ENCODE measurements at regions not wholly inside any gene's neighbourhood (a gene's known extent, or its start where the extent isn't known, plus 50 kb on each side); places are given as distances from the start of the nearest gene placed in this dataset.

- DNase-seq: no peak
Measured at GRCh38 chr12:75833268-75833667, 198.3 kb downstream of the PHLDA1 start.

- peak; percentile 56 for DNase-seq
Measured at GRCh38 chr12:75831402-75831801, 200.2 kb downstream of the PHLDA1 start.

- no peak for DNase-seq
Measured at GRCh38 chr12:75827061-75827460, 204.5 kb downstream of the PHLDA1 start.

DNA sequence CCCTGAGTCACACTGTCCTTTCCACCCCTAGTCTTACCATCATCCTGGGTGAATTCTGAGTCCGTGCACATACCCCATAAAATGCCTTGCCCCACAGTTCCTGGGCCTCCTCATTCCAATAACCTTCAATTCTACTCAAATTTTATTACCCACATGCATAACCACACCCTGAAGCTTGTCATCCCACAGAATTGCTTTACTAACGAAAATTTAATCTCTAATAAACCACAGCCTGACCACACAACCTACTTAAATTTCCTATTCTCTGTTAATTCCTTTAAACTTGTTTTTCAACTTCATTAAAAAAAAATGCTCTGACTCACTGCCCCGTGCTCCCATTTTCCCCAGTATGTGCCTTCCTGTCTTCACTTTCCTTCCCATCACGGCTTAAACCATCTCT, 205.9 kb downstream of the PHLDA1 start:
- peak; percentile 94 for DNase-seq

GRCh38 chr12:75823475-75823874, 208.1 kb downstream of the PHLDA1 start:
- peak; percentile 69 for DNase-seq

GRCh38 chr12:75822416-75822815, 209.2 kb downstream of the PHLDA1 start:
- DNase-seq: peak; percentile 30

DNA sequence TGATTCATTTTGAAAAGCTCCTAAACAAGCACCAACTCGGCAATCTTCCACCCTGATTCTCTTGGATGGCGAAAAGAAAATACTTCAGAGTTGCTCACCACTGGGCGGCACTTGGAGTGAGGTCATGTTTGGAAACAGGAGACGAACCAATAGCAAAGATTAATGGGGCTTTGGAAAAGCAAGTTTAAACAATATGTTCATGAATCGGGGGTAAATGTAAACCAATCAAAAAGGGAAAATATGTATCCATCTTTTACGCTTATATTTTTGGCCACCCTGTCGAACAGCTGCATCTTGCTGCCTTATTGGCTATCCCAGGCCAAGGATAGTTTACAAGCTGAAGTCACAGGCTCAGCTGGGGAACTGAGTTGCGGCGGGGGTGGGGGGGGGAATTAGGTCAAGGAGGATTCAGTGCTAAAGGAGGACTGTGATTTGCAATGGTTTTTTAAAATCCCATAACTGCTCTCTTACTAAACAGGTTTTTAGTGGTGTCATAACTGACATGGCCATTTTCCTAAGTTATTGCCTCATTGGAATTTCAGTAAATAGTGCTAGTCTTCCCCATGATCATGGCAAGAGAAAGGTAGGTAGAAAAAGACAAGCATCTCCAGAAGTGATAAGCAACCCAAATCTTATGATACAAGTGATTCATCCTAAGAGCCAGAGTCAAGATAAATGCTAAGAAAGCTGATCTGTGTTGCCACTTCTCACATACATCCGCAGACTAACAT, 210.6 kb downstream of the PHLDA1 start:
- peak; percentile 77 for DNase-seq

GRCh38 chr12:75820071-75820470, 211.5 kb downstream of the PHLDA1 start:
- no peak for DNase-seq

DNA sequence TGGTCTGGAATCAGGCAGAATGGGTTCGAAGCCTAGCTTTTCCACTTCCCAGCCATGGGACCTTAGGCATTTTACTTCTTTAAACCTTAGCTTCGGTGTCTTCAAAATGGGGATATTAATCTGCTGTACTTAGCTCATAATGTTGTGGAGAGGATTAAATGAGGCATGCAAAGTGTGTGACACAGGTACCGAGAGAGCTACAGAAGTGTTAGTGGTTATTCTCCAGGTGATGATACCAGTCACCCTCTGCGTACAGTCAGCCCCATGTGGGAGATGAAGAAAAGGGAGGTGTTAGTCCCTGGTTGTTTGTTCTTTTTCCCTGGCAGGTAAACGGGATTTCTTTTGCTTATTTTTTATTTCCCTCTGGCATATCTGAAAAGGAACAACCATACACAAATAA, 212.1 kb downstream of the PHLDA1 start:
- DNase-seq: no peak

GRCh38 chr12:75818863-75819262, 212.7 kb downstream of the PHLDA1 start:
- DNase-seq: peak; percentile 48

GRCh38 chr12:75816897-75817296, 214.7 kb downstream of the PHLDA1 start:
- DNase-seq: peak; percentile 80

DNA sequence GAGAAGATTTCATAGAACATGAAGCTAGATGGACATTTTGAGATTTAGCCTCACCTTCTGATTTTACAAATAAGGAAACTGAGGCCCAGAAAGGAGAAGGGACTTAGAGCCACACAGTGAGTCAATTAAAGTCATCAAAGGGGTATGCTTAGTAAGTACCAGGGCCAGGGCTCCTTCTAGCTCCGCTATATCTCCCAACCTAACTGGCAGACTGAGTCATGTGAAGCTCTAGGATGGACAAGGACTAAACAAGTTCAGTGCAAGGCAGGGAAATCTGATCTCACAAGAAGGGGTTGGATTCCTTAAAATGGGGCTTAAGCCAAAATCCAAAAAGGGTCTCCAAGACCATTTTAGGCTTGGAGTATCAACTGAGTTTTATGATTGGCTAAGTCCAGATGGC, 215.8 kb downstream of the PHLDA1 start:
- peak; percentile 26 for DNase-seq

DNA sequence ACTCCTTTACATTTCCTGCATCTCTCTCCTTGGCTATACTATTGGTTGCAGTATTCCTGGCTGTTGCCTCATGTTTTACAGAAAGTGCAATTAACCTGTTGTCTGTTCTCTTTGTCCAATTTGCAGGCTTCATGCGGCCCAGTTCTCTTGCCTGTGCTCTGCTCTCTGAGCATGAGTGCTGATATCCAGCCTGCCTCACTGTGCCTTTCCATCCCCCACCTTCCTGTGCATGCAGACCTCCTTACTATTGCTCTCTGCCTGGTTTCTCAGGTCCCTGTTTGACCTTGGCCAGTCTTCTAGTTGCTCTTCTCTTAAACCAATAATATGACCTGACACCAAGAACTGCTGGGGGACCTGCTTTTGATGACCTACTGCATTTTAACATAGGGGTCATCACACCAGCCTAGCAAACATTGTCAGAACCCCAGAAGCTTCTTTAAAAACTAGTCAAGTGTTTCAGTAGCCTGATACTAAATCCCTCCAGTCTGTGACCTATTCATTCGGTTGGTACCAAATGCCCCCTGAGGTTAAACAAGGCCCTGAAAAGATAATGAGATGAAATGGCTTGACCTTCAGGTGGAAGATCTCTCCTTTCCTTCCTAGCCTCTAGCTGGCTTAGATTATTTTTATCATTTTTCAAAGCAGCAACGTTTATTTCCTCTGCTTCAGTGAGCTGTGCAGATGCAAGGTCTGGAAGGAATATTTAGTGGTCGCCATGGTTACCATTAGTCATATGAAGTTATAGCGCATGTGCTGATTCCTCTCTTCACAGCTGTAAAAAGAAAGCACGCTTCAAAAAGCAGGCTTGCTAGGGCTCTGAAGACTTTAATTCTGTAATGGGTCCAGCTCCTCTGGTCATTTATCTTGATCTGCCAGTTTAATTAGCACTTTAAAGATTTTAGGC, 216.5 kb downstream of the PHLDA1 start:
- peak; percentile 94 for DNase-seq

GRCh38 chr12:75813072-75813471, 218.5 kb downstream of the PHLDA1 start:
- no peak for DNase-seq

DNA sequence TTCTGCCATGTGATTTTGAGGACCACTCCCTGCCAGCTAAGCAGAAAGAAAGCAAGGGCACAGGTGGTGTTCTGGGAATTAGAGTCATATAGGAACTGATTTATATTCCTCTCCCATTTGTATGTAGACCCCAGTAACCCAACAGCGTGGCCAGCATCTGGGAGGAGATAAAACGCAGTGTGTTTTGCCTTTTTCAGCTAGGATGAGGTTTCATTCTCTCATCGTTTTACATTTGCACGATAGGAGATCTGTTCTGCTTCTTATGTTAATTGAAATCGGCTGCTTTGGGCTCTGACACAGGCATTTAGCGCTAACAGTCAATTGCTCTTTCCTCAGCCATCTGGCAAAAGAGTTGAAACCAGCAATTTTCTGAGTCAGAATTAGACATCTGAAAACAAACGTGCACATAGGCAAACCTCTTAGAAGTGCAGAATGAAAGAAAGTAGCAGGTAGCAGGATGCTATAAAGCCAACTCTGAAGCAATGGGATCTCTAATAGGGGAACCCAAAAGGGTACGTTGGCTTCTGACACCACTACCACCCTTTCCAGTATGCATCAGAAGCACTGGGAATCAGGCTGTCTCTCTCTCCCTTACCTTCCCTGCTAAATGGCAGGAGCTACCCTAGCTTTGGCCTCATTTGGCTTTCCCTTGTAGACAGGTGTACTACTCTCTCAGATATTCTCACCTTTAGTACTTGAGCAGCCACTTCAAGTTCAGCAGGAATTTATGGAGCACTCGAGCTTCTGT, 219.1 kb downstream of the PHLDA1 start:
- peak; percentile 84 for DNase-seq

- no peak for DNase-seq
Measured at GRCh38 chr12:75809746-75810145, 221.8 kb downstream of the PHLDA1 start.

GRCh38 chr12:75807494-75807893, 224.1 kb downstream of the PHLDA1 start:
- no peak for DNase-seq

GRCh38 chr12:75805905-75806304, 225.7 kb downstream of the PHLDA1 start:
- no peak for DNase-seq

DNA sequence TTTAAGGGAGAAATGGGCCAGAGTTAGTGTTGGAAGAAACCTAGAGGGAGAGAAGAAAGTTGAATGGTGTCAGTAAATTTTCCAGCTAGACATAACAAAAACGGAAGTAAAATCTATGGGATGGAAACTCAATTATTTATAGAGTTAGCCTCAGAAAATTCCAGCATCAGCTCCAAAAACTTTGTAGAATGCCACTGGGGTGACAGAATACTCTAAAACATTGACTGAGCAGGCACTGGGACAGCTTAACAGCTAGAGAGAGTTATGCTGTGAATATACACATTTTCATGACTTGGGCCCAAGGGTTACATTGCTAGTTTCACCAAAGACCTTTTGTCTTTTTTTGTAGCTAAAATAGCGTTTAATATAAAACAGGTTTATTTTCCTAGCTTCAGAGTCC, 226.3 kb downstream of the PHLDA1 start:
- no peak for DNase-seq

- no peak for DNase-seq
Measured at GRCh38 chr12:75798136-75798926, 233.2 kb downstream of the PHLDA1 start.

DNA sequence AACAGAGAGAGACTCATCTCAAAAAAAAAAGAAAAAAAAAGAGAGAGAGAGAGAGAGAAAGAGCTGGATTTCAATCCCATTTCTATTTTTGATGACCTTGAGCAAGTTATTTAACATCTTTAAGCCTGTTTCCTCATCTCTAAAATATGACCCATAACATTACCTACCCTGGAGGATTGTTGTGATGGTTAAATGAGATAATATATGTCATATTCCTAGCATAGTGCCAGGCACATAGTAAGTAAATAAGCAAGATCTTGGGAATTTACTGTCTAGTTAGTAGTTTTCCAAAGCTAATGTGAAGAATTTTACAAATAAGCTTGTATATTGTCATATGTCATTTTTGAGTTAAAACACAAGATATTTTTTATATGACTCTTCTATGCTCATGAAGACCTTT, 236.5 kb downstream of the PHLDA1 start:
- DNase-seq: no peak

DNA sequence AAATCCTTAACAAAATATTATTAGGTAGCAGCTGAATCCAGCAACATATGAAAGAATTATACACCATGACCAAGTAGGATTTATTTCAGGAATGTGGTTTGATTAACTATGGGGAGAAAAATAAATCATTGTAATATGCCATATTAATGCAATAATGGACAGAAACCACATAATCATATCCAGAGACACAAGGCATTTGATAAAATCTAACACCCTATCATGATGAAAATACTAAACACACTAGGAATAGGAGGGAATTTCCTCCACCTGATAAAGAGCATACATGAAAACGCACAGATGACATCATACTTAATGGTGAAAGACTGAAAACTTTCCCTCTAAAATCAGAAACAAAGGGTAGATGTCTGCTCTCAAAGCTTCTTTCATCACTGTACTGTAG, 238.9 kb downstream of the PHLDA1 start:
- peak; percentile 66 for DNase-seq

- DNase-seq: peak; percentile 40
Measured at GRCh38 chr12:75790219-75790618, 241.4 kb downstream of the PHLDA1 start.
